ENCODE measurements at regions not wholly inside any gene's neighbourhood (a gene's known extent, or its start where the extent isn't known, plus 50 kb on each side); places are given as distances from the start of the nearest gene placed in this dataset.
A peak's percentile ranks its signal among the peaks of the same experiment; 100 is the strongest.

DNA sequence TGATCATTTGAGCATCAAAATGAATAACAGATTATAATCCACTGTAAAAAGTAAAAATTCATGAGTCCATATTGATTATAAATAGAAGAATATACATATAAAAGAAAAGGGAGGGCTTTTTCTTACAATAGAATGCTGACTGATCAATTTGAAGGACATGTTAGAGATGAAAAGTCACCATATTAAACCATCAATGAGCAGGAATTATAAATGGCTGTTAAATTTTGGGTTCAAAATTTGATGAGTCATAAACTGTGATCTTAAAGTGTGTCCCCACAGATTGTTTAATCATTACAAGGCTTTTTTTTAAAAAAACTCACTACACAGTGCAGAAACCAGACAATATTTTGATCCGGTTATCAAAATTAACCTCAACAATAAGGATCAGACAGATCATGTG, 434.5 kb downstream of the BCL11A start:
- Histone ChIP-seq H3K27me3 (ENCODE audit: control insufficient read depth, insufficient read depth) (no peaks in the 10 kb centered on the region), H3K9me3 (ENCODE audit: control insufficient read depth, low read length) (no peaks in the 10 kb centered on the region), H3K4me3 (ENCODE audit: low read length) (no peak overlapping the region), H3K4me1 (ENCODE audit: control insufficient read depth, insufficient read depth, low read length) (no peaks in the 10 kb centered on the region), H3K27ac (ENCODE audit: low read length) (no peak overlapping the region)
- WGBS, result 91% methylated on average over 1 of the region's 1 CpG
- ATAC-seq, result no peak
- no peak for DNase-seq
- intact Hi-C loops (cut with DNase I), result no loop called here

DNA sequence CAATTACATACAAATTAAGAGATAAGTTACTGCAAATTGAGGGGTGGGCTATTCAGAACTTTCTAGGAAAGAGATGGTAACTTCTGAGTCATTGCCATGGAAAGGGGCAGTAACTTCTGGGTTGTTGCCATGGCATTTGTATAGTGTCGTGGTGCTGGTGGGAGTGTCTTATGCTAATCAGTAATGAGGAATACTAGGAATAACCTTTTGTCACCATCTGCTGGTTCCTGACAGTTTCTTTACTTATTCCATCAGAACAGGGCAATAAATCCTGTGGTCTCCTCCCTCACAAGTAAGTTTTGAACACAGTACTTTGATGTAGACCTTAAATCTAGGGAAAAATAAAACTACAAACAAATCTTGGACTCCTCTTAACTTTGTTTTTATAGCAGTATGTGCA, 435.4 kb downstream of the BCL11A start:
- whole genome bisulfite sequencing, result 47% methylated on average over 1 of the region's 1 CpG
- no peak for DNase-seq
- Histone ChIP-seq H3K27ac (ENCODE audit: low read length) (no peak overlapping the region), H3K4me1 (ENCODE audit: control insufficient read depth, insufficient read depth, low read length) (no peaks in the 10 kb centered on the region), H3K9me3 (ENCODE audit: control insufficient read depth, low read length) (no peaks in the 10 kb centered on the region), H3K27me3 (ENCODE audit: control insufficient read depth, insufficient read depth) (no peaks in the 10 kb centered on the region), H3K4me3 (ENCODE audit: low read length) (no peak overlapping the region)
- no peak for ATAC-seq
- intact Hi-C loops (cut with DNase I), result no loop called here

DNA sequence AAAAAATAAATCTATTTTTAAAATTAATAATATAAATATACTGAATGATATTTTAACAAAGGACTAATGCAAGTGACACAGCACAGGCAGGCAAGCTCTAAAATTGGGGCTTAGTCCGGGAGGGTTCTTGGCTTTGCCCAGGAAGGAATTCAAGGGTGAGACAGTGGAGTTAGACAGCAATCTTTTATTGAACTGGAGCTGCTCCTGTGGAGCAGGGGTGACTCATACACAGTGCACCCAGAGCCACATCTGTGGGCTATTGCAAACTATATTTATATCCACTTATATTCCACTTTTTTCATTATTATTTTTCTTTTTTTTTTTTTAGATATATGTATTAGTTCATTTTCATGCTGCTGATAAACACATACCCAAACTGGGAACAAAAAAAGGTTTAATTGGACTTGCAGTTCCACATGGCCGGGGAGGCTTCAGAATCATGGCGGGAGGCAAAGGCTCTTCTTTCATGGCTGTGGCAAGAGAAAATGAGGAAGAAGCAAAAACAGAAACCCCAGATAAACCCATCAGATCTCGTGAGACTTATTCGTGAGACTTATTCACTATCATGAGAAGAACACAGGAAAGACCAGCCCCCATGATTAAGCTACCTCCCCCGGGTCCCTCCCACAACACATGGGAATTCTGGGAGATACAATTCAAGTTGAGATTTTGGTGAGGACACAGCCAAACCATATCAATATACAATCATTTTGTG, 437.1 kb downstream of the BCL11A start:
- intact Hi-C loops (cut with DNase I), result no loop called here
- Histone ChIP-seq H3K27me3 (ENCODE audit: control insufficient read depth, insufficient read depth) (no peaks in the 10 kb centered on the region), H3K4me3 (ENCODE audit: low read length) (no peak overlapping the region), H3K9me3 (ENCODE audit: control insufficient read depth, low read length) (no peaks in the 10 kb centered on the region), H3K4me1 (ENCODE audit: control insufficient read depth, insufficient read depth, low read length) (no peaks in the 10 kb centered on the region), H3K27ac (ENCODE audit: low read length) (no peak overlapping the region)
- no peak for ATAC-seq
- WGBS, result 89% methylated on average over 6 of the region's 6 CpGs
- no peak for DNase-seq

DNA sequence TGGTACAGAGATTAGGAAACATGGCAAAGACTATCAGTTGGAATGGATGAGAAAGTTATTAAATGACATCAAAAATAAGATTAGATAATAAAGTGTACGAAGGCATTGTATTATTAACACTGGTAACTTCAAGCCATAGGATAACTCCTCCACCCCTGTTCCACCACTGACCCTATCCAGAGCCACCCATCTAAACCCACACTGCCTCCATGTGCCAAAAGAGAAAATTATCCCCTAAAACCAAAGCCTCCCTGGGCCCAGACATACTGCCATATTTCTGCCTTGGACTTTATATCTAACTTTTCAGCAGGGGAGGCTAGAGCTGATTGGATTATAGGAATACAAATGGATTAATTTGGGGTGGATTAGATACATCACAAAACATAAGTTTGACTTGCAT, 443.7 kb downstream of the BCL11A start:
- H3K4me3 ChIP-seq (ENCODE audit: low read length), result no peak overlapping the region
- H3K4me1 ChIP-seq (ENCODE audit: control insufficient read depth, insufficient read depth, low read length), result no peaks in the 10 kb centered on the region
- intact Hi-C loops (cut with DNase I), result no loop called here
- H3K27ac ChIP-seq (ENCODE audit: low read length), result no peak overlapping the region
- no peaks in the 10 kb centered on the region for H3K27me3 ChIP-seq (ENCODE audit: control insufficient read depth, insufficient read depth)
- DNase-seq, result no peak
- WGBS, result 57% methylated on average over 1 of the region's 1 CpG
- ATAC-seq, result no peak
- H3K9me3 ChIP-seq (ENCODE audit: control insufficient read depth, low read length), result no peaks in the 10 kb centered on the region

DNA sequence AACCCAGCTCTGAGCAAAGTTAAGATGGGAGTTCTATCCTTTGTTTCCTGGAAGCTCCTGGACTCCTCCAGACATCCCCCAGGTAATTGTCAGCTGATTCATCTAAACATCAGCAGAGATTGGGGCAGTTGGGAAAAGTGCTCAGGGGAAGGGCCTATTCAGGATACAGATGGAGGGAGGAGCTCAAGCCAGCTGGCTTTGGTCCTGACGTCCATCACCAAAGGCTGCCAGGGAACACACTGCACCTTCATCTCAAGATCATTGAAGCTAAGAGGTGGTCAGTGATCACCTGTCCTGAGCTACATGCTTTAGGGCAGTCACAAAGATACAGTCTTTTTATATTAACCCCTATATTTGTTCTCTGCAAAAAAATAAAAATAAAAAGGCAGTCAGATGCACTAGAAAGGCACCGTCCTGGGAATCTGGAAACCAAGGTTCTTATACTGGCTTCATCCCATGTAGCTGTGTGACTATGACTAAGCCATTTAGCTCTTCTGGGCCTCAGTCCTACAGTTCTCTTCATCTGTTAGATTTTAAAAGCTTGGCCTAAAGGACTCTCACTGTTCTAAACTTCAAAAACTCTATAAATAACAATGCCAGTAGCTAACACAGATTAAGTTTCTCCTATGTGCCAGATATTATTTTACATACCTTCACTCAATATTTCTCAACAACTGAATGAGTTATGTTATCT, 446.5 kb downstream of the BCL11A start:
- no peak overlapping the region for H3K27ac ChIP-seq (ENCODE audit: low read length)

DNA sequence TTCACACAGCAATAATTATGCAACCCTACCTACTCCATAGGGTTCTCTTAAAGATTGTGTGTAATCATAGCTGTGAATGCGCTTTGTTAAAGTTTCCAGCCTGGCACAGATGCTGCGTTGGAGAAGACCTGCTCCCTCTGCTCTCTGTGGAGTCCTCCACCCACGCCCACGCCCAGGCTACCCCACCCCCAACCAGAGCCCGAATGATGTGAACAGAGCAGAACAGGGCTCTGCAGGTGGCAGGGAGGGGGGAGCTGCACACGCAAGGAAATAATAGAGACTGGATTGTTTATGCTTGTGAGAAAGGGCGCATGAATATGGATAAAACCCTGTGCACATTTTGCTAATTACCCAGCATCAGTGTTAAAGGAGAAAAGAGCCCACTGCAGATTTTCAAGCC, 447.5 kb downstream of the BCL11A start:
- 81% methylated on average over 7 of the region's 7 CpGs for WGBS
- H3K4me3 ChIP-seq (ENCODE audit: low read length), result no peak overlapping the region
- H3K27ac ChIP-seq (ENCODE audit: low read length), result no peak overlapping the region
- no peaks in the 10 kb centered on the region for H3K27me3 ChIP-seq (ENCODE audit: control insufficient read depth, insufficient read depth)
- H3K9me3 ChIP-seq (ENCODE audit: control insufficient read depth, low read length), result no peaks in the 10 kb centered on the region
- no peaks in the 10 kb centered on the region for H3K4me1 ChIP-seq (ENCODE audit: control insufficient read depth, insufficient read depth, low read length)
- ATAC-seq (no peak), DNase-seq (peak in 1 of 3 donors; percentile 30)
- intact Hi-C loops (cut with DNase I), result no loop called here

More for the DNA sequence above, 446.5 kb downstream of the BCL11A start:
- H3K9me3 ChIP-seq (ENCODE audit: control insufficient read depth, low read length), result no peaks in the 10 kb centered on the region
- WGBS, result 43% methylated on average over 2 of the region's 2 CpGs
- DNase-seq (no peak), ATAC-seq (peak; percentile 45 to 71)
- H3K4me3 ChIP-seq (ENCODE audit: low read length), result no peak overlapping the region
- intact Hi-C loops (cut with DNase I), result no loop called here
- H3K27me3 ChIP-seq (ENCODE audit: control insufficient read depth, insufficient read depth), result no peaks in the 10 kb centered on the region
- H3K4me1 ChIP-seq (ENCODE audit: control insufficient read depth, insufficient read depth, low read length), result no peaks in the 10 kb centered on the region

DNA sequence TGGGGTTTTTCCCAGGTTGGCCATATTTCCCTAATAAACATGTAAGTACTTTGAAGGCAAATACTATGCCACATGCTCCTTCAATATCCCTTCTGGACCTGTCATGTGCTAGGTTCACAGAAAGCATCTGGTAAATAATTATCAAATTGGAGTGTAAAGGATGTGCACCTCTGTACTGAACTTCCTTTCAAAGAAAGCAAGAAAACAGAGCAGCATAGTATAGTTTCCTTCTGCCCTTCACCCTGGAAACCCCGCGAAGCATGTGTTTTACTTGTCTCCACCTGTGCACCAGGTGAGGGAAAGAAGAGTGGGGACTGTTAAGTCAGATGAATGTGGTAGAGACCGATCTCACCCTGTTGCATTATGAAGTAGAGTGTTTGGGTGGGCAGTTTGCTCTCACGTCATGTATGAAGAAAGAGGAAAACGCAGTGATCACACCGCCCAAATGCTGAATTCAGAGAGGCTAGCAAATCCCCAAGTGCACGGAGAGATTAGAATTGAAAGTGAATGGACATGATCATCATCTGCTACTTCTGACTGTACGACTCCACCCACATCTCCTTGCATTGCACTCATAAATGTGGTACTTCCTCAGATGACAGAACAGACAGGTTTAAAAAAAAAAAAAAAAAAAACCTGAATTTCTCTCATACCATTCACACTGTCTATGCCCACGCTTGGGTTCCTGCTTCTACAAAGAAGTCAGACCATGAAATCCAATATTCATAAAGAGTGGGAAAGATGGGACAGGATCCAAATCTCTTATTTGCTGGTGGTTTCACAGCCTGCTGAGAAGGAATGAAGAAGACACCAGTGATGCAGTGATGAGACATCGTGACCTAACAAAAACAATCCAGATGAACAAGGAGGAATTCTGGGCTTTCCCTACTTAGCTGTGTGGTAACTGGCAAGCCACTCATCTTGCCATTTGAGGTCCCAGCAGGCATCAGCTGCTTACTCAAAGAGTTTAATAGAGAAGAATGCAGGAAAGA, 448.6 kb downstream of the BCL11A start:
- intact Hi-C loops (cut with DNase I), result no loop called here
- 79% methylated on average over 10 of the region's 10 CpGs for WGBS
- H3K4me1 ChIP-seq (ENCODE audit: control insufficient read depth, insufficient read depth, low read length), result no peaks in the 10 kb centered on the region

DNA sequence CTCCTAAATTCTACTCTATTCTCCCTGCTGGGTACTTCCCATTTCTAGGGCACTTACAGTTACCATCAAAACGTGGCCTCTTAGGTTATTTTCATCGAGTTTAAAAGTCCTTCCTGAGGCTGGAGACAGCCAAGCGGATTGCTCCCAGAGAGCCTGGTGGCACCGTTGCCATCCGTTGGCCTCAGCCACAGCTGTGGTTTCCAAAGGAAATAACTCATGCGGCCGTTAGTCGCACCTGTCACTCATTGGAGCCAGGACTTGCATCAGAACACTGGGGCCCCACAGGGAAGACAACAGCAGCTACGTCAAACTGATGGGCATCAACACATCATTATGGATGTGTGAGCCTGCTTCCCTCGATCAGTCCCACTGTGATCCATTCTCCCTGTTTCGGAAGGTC, 453.4 kb downstream of the BCL11A start:
- no peak for DNase-seq
- Histone ChIP-seq H3K4me3 (ENCODE audit: low read length) (no peak overlapping the region), H3K27me3 (ENCODE audit: control insufficient read depth, insufficient read depth) (no peaks in the 10 kb centered on the region), H3K4me1 (ENCODE audit: control insufficient read depth, insufficient read depth, low read length) (no peaks in the 10 kb centered on the region), H3K9me3 (ENCODE audit: control insufficient read depth, low read length) (no peaks in the 10 kb centered on the region), H3K27ac (ENCODE audit: low read length) (no peak overlapping the region)
- 70% methylated on average over 11 of the region's 11 CpGs for WGBS
- intact Hi-C loops (cut with DNase I), result no loop called here
- no peak for ATAC-seq

More for the DNA sequence above, 448.6 kb downstream of the BCL11A start:
- H3K9me3 ChIP-seq (ENCODE audit: control insufficient read depth, low read length), result no peaks in the 10 kb centered on the region
- no peak overlapping the region for H3K4me3 ChIP-seq (ENCODE audit: low read length)
- no peaks in the 10 kb centered on the region for H3K27me3 ChIP-seq (ENCODE audit: control insufficient read depth, insufficient read depth)
- DNase-seq (no peak), ATAC-seq (no peak)
- no peak overlapping the region for H3K27ac ChIP-seq (ENCODE audit: low read length)

DNA sequence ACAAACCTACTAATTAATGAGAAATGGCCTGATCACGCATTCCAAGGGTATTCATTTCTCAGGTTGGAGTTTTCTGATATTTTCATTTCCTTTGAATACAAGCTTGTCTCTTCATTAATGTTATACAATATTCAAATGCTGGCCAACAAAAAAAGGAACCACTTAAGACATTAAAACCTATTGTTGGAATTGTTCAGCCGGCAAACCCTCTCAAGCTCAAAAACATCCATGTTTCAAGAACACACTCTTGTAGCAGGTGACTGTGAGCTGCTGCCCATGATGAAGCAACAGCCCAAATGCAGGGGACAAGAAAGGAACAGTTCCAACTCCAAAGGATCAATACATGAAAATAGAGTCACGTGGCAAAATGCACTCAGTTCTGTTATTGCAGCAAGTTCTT, 454.5 kb downstream of the BCL11A start:
- Histone ChIP-seq H3K4me1 (ENCODE audit: control insufficient read depth, insufficient read depth, low read length) (no peaks in the 10 kb centered on the region), H3K27ac (ENCODE audit: low read length) (no peak overlapping the region), H3K9me3 (ENCODE audit: control insufficient read depth, low read length) (no peaks in the 10 kb centered on the region), H3K4me3 (ENCODE audit: low read length) (no peak overlapping the region), H3K27me3 (ENCODE audit: control insufficient read depth, insufficient read depth) (no peaks in the 10 kb centered on the region)
- WGBS, result 75% methylated on average over 3 of the region's 3 CpGs
- ATAC-seq (no peak), DNase-seq (no peak)
- intact Hi-C loops (cut with DNase I), result no loop called here

DNA sequence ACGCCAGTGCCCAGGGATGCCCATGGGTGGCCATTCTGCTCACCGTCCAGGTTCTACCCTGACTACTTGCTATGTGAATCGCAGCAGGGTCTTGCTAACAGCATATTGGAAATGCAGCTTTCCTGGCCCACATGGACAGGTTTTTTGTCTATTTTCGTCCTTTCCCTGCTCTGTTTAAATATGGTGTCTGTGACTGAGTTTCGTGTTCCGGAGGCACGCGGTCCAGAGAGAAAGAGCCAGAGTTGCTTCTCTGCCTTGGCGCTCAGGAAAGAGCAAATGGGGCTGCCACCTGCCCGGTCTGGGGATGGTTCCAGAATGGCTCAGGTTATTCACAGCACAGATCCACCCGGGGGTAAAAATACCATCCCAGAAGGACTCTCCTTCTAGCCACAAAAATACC, 456.2 kb downstream of the BCL11A start:
- Histone ChIP-seq H3K4me1 (ENCODE audit: control insufficient read depth, insufficient read depth, low read length) (no peaks in the 10 kb centered on the region), H3K27me3 (ENCODE audit: control insufficient read depth, insufficient read depth) (no peaks in the 10 kb centered on the region), H3K27ac (ENCODE audit: low read length) (no peak overlapping the region), H3K9me3 (ENCODE audit: control insufficient read depth, low read length) (no peaks in the 10 kb centered on the region), H3K4me3 (ENCODE audit: low read length) (no peak overlapping the region)
- intact Hi-C loops (cut with DNase I), result no loop called here
- 88% methylated on average over 11 of the region's 11 CpGs for WGBS
- DNase-seq (no peak), ATAC-seq (no peak)

DNA sequence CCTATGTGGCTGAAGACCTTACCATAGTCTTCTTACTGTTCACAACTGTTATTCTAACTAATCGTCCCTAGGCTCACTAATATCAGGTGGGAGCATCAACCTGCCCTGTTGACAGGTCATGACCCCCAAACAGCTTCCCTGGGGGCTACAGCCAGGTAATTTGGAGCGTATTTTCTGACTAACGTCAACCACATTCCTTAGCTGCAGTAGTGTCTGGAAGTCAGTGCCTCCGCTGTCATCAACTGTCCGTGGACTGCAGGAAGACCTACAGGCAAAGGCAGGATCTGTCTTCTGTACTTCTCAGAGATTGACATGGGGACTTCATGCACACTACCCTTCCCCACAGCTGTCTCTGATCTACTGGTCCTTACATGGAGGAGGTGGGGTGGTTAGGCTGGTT, 456.9 kb downstream of the BCL11A start:
- no peak overlapping the region for H3K27ac ChIP-seq (ENCODE audit: low read length)
- no peaks in the 10 kb centered on the region for H3K9me3 ChIP-seq (ENCODE audit: control insufficient read depth, low read length)
- intact Hi-C loops (cut with DNase I), result no loop called here
- no peak overlapping the region for H3K4me3 ChIP-seq (ENCODE audit: low read length)
- H3K27me3 ChIP-seq (ENCODE audit: control insufficient read depth, insufficient read depth), result no peaks in the 10 kb centered on the region
- no peaks in the 10 kb centered on the region for H3K4me1 ChIP-seq (ENCODE audit: control insufficient read depth, insufficient read depth, low read length)
- 72% methylated on average over 5 of the region's 5 CpGs for WGBS
- DNase-seq (no peak), ATAC-seq (no peak)
